H7 (cell line): ENCODE measurements at regions not wholly inside any gene's neighbourhood (a gene's known extent, or its start where the extent isn't known, plus 50 kb on each side); places are given as distances from the start of the nearest gene placed in this dataset.
"Not testable (repeated sequence)": the region's sequence is repeated elsewhere in the genome, so short reads cannot be mapped to it uniquely, and the experiment has no call there.

Source experiments
- DNase-seq: peaks from one replicate; pipeline ENCODE4 v3.0.0; 2012
- H3K27me3 ChIP-seq: 2 replicates; pipeline ENCODE4 v1.6.0; 2011; ENCODE audit warnings: mild to moderate bottlenecking, low read length; ENCODE audit not compliant: control insufficient read depth, insufficient read depth
- H3K36me3 ChIP-seq: replicated peaks from 2 replicates; pipeline ENCODE4 v1.5.1; 2011; ENCODE audit warnings: low read length; ENCODE audit not compliant: control insufficient read depth, insufficient read depth
- H3K4me3 ChIP-seq: 2 replicates; pipeline ENCODE4 v1.5.1; 2011; ENCODE audit warnings: low read depth, mild to moderate bottlenecking, control low read depth, low read length, moderate library complexity; ENCODE audit not compliant: insufficient read depth

- Histone ChIP-seq H3K4me3 (no peak overlapping the region), H3K27me3 (no peaks in the 10 kb centered on the region), H3K36me3 (no peaks in the 10 kb centered on the region)
- DNase-seq, result no peak
Measured at GRCh38 chr17:64736804-64737492, 74.8 kb upstream of the SMURF2 start.

DNA sequence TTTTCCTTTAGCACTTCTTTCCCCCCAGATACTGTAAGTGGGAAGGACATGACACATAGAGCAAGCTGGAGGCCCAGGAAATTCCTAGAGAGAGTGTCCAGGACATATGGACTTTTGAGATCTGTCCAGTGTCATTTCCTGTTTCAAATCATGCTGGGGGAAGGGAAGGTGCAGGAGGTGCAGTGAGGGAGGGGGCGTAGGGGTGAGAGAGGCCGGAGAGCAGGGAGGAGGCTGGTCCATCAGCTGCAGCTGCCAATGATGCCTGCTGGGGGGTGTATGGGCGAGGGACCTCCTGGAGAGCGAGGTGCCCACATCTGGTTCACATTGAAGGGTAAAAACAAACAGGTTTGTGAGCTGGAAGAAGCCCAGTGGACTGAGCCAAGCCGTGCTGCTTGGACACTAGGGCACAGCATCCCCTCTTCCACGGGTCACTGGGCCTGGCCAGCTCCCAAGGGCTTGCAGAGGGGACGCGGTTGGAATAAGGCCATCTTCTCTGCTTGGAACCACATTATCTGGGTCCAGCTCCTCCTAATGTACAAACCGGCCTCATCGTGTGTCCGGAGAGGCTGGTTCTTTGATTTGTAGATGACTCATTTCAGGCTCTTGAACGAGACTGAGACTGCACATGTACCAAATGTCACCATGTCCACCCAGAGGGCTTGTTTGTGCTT lies 70.4 kb upstream of the SMURF2 start:
- H3K36me3 ChIP-seq, result no peaks in the 10 kb centered on the region
- DNase-seq, result no peak
- no peaks in the 10 kb centered on the region for H3K27me3 ChIP-seq
- no peak overlapping the region for H3K4me3 ChIP-seq

DNA sequence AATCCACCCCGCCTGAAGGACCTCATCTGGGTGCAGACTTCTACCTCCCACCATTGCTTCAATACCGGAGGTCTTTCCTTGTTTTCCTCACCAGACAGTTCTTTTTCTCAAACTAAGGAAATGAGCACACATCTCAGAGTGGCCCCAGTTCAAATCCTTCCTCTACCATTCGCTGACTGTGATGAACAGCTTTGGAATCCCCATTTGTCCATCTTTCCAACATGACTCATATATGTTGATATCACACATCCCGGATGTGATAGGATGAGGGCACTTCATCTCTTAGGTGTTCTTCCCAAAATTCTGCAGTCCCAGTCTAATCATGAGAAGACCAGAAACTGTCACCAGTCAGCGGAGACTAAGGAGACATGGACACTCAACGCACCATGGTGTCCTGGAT lies 67.9 kb upstream of the SMURF2 start:
- H3K27me3 ChIP-seq, H3K4me3 ChIP-seq, DNase-seq, H3K36me3 ChIP-seq: not testable (repeated sequence)

DNA sequence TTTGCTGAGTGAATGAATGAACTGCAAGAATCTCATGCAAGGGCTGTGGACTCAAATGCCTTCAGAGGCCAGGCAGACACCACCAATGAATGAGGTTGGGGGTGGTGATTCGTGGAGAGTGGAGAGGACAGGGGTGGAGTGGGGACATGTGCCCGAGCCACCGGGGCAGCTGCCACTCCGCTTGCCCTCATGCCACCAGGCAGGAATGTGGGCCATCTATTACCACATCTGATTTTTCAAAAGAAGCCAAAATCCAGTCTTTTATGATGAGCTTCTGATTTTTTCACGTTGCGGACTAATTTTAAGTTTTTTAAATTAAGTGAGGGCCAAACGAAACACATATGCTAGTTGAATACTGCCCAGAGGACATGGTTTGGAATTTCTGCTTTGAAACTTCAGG lies 67.1 kb upstream of the SMURF2 start:
- Histone ChIP-seq H3K36me3 (no peaks in the 10 kb centered on the region), H3K4me3 (no peak overlapping the region), H3K27me3 (no peaks in the 10 kb centered on the region)
- no peak for DNase-seq

GRCh38 chr17:64728041-64728695 lies 66.1 kb upstream of the SMURF2 start:
- H3K27me3 ChIP-seq, result no peaks in the 10 kb centered on the region
- H3K36me3 ChIP-seq, result no peaks in the 10 kb centered on the region
- H3K4me3 ChIP-seq, result no peak overlapping the region
- no peak for DNase-seq

- not testable (repeated sequence) for DNase-seq, H3K4me3 ChIP-seq, H3K36me3 ChIP-seq, H3K27me3 ChIP-seq
Measured at GRCh38 chr17:64726025-64726424, 63.9 kb upstream of the SMURF2 start.

GRCh38 chr17:64724246-64724645 lies 62.1 kb upstream of the SMURF2 start:
- H3K36me3 ChIP-seq, H3K4me3 ChIP-seq, H3K27me3 ChIP-seq, DNase-seq: not testable (repeated sequence)

DNA sequence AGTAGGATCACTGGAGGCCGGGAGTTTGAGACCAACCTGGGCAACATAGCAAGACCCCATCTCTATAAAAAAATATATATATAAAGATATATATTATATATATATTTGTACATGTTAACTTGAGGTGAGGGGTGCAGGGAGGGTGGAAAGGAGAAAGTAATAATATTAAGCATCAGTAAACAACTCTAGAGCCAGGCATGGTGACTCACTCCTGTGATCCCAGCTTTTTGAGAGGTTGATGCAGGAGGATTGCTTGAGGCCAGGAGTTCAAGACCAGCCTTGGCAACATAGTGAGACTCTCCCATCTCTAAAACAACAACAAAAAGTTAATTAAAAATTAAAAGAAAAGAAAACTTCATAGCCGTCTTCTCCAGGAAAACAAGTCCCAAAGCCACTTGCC lies 61.7 kb upstream of the SMURF2 start:
- Histone ChIP-seq H3K27me3 (no peaks in the 10 kb centered on the region), H3K4me3 (no peak overlapping the region), H3K36me3 (no peaks in the 10 kb centered on the region)
- no peak for DNase-seq

GRCh38 chr17:64721556-64721955 lies 59.4 kb upstream of the SMURF2 start:
- H3K4me3 ChIP-seq, DNase-seq, H3K27me3 ChIP-seq, H3K36me3 ChIP-seq: not testable (repeated sequence)

- not testable (repeated sequence) for DNase-seq, H3K36me3 ChIP-seq, H3K4me3 ChIP-seq, H3K27me3 ChIP-seq
Measured at GRCh38 chr17:64720253-64720652, 58.1 kb upstream of the SMURF2 start.

GRCh38 chr17:64719517-64719916 lies 57.4 kb upstream of the SMURF2 start:
- H3K4me3 ChIP-seq, H3K36me3 ChIP-seq, DNase-seq, H3K27me3 ChIP-seq: not testable (repeated sequence)

GRCh38 chr17:64718816-64719215 lies 56.7 kb upstream of the SMURF2 start:
- not testable (repeated sequence) for H3K27me3 ChIP-seq, H3K36me3 ChIP-seq, H3K4me3 ChIP-seq, DNase-seq

GRCh38 chr17:64718058-64718457 lies 56.0 kb upstream of the SMURF2 start:
- H3K4me3 ChIP-seq, result no peak overlapping the region
- no peaks in the 10 kb centered on the region for H3K27me3 ChIP-seq
- H3K36me3 ChIP-seq, result no peaks in the 10 kb centered on the region
- no peak for DNase-seq

DNA sequence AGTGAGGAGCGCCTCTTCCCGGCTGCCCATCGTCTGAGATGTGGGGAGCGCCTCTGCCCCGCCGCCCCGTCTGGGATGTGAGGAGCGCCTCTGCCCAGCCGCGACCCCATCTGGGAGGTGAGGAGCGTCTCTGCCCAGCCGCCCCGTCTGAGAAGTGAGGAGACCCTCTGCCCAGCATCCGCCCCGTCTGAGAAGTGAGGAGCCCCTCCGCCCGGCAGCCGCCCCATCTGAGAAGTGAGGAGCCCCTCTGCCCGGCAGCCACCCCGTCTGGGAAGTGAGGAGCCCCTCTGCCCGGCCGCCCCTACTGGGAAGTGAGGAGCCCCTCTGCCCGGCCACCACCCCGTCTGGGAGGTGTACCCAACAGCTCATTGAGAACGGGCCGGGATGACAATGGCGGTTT lies 54.4 kb upstream of the SMURF2 start:
- DNase-seq, H3K27me3 ChIP-seq, H3K36me3 ChIP-seq, H3K4me3 ChIP-seq: not testable (repeated sequence)

- not testable (repeated sequence) for H3K4me3 ChIP-seq, H3K27me3 ChIP-seq, H3K36me3 ChIP-seq, DNase-seq
Measured at GRCh38 chr17:64713786-64714185, 51.7 kb upstream of the SMURF2 start.
